Fibroblast of skin of left biceps (primary cell): ENCODE measurements at regions not wholly inside any gene's neighbourhood (a gene's known extent, or its start where the extent isn't known, plus 50 kb on each side); places are given as distances from the start of the nearest gene placed in this dataset.

Source experiments
- DNase-seq, 2 experiments: peaks; one replicate each; pipeline ENCODE4 v3.0.0-alpha.2; 2013; ENCODE audit warnings: low read depth in 2 of 2

GRCh38 chr19:28486473-28486872, 726.5 kb downstream of the UQCRFS1 start:
- no peak for DNase-seq

- DNase-seq, result no peak
Measured at GRCh38 chr19:28485292-28485691, 727.7 kb downstream of the UQCRFS1 start.

- DNase-seq, result no peak
Measured at GRCh38 chr19:28483197-28483596, 729.8 kb downstream of the UQCRFS1 start.

- DNase-seq, result no peak
Measured at GRCh38 chr19:28482221-28482620, 730.7 kb downstream of the UQCRFS1 start.

GRCh38 chr19:28481674-28482073, 731.3 kb downstream of the UQCRFS1 start:
- DNase-seq, result no peak

GRCh38 chr19:28475525-28475924, 737.4 kb downstream of the UQCRFS1 start:
- no peak for DNase-seq

GRCh38 chr19:28472843-28473242, 740.1 kb downstream of the UQCRFS1 start:
- DNase-seq, result no peak

GRCh38 chr19:28471731-28472510, 741.0 kb downstream of the UQCRFS1 start:
- DNase-seq, result no peak

GRCh38 chr19:28469544-28469943, 743.4 kb downstream of the UQCRFS1 start:
- DNase-seq, result no peak

GRCh38 chr19:28468701-28469459, 744.1 kb downstream of the UQCRFS1 start:
- DNase-seq, result peak; percentile 12 to 13

GRCh38 chr19:28466107-28467045, 746.6 kb downstream of the UQCRFS1 start:
- DNase-seq, result peak in 1 of 2 experiments; percentile 3

GRCh38 chr19:28465371-28466086, 747.4 kb downstream of the UQCRFS1 start:
- DNase-seq, result no peak

- DNase-seq, result no peak
Measured at GRCh38 chr19:28463493-28464053, 749.4 kb downstream of the UQCRFS1 start.

GRCh38 chr19:28457620-28458019, 755.3 kb downstream of the UQCRFS1 start:
- DNase-seq, result no peak

- DNase-seq, result no peak
Measured at GRCh38 chr19:28456708-28457320, 756.1 kb downstream of the UQCRFS1 start.

GRCh38 chr19:28456252-28456651, 756.7 kb downstream of the UQCRFS1 start:
- DNase-seq, result no peak

- no peak for DNase-seq
Measured at GRCh38 chr19:28454083-28454482, 758.9 kb downstream of the UQCRFS1 start.

- no peak for DNase-seq
Measured at GRCh38 chr19:28453420-28453819, 759.5 kb downstream of the UQCRFS1 start.

- no peak for DNase-seq
Measured at GRCh38 chr19:28449803-28450202, 763.1 kb downstream of the UQCRFS1 start.

GRCh38 chr19:28446511-28446910, 766.4 kb downstream of the UQCRFS1 start:
- DNase-seq, result no peak

GRCh38 chr19:28445826-28446225, 767.1 kb downstream of the UQCRFS1 start:
- no peak for DNase-seq
